ENCODE measurements at regions not wholly inside any gene's neighbourhood (a gene's known extent, or its start where the extent isn't known, plus 50 kb on each side); places are given as distances from the start of the nearest gene placed in this dataset.
"Not testable (repeated sequence)": the region's sequence is repeated elsewhere in the genome, so short reads cannot be mapped to it uniquely, and the experiment has no call there.

- H3K9me3 Mint-ChIP-seq (ENCODE audit: insufficient read depth): no peaks in the 10 kb centered on the region
- no peak for DNase-seq
- ChIA-PET CTCF (no interaction called here), POLR2A (no interaction called here)
- no peak overlapping the region for H3K27ac Mint-ChIP-seq
- H3K4me3 Mint-ChIP-seq: no peak overlapping the region
- H3K4me1 Mint-ChIP-seq (ENCODE audit: low read depth): no peaks in the 10 kb centered on the region
- no peak for ATAC-seq
- H3K36me3 Mint-ChIP-seq (ENCODE audit: low read depth): no peaks in the 10 kb centered on the region
- peaks cover 6% of the 10 kb centered on the region for H3K27me3 Mint-ChIP-seq (ENCODE audit: low read depth)
Measured at GRCh38 chr1:76727520-76727919, 139.8 kb upstream of the ST6GALNAC5 start.

- Mint-ChIP-seq H3K4me1 (ENCODE audit: low read depth) (no peaks in the 10 kb centered on the region), H3K4me3 (no peak overlapping the region), H3K27ac (no peak overlapping the region), H3K9me3 (ENCODE audit: insufficient read depth) (no peaks in the 10 kb centered on the region), H3K27me3 (ENCODE audit: low read depth) (no peaks in the 10 kb centered on the region), H3K36me3 (ENCODE audit: low read depth) (no peaks in the 10 kb centered on the region)
- CTCF ChIA-PET: no interaction called here
- POLR2A ChIA-PET: no interaction called here
- ATAC-seq: no peak
- no peak for DNase-seq
Measured at GRCh38 chr1:76729142-76729541, 138.1 kb upstream of the ST6GALNAC5 start.

GRCh38 chr1:76730027-76730426 lies 137.3 kb upstream of the ST6GALNAC5 start:
- DNase-seq (no peak), ATAC-seq (no peak)
- POLR2A ChIA-PET: no interaction called here
- Mint-ChIP-seq H3K9me3 (ENCODE audit: insufficient read depth) (no peaks in the 10 kb centered on the region), H3K4me3 (no peak overlapping the region), H3K27me3 (ENCODE audit: low read depth) (no peaks in the 10 kb centered on the region), H3K36me3 (ENCODE audit: low read depth) (no peaks in the 10 kb centered on the region), H3K27ac (no peak overlapping the region), H3K4me1 (ENCODE audit: low read depth) (no peaks in the 10 kb centered on the region)
- CTCF ChIA-PET: no interaction called here

- H3K36me3 Mint-ChIP-seq (ENCODE audit: low read depth); H3K4me3 Mint-ChIP-seq; DNase-seq; H3K4me1 Mint-ChIP-seq (ENCODE audit: low read depth); CTCF ChIA-PET; ATAC-seq; H3K27me3 Mint-ChIP-seq (ENCODE audit: low read depth); POLR2A ChIA-PET; H3K27ac Mint-ChIP-seq; H3K9me3 Mint-ChIP-seq (ENCODE audit: insufficient read depth): not testable (repeated sequence)
Measured at GRCh38 chr1:76738355-76738754, 128.9 kb upstream of the ST6GALNAC5 start.

GRCh38 chr1:76740956-76741355 lies 126.3 kb upstream of the ST6GALNAC5 start:
- H3K4me1 Mint-ChIP-seq (ENCODE audit: low read depth); H3K27me3 Mint-ChIP-seq (ENCODE audit: low read depth); POLR2A ChIA-PET; H3K27ac Mint-ChIP-seq; CTCF ChIA-PET; H3K9me3 Mint-ChIP-seq (ENCODE audit: insufficient read depth); H3K36me3 Mint-ChIP-seq (ENCODE audit: low read depth); DNase-seq; ATAC-seq; H3K4me3 Mint-ChIP-seq: not testable (repeated sequence)

- Mint-ChIP-seq H3K27ac (no peak overlapping the region), H3K9me3 (ENCODE audit: insufficient read depth) (peaks cover 8% of the 10 kb centered on the region), H3K4me1 (ENCODE audit: low read depth) (no peaks in the 10 kb centered on the region), H3K4me3 (no peak overlapping the region), H3K27me3 (ENCODE audit: low read depth) (no peaks in the 10 kb centered on the region), H3K36me3 (ENCODE audit: low read depth) (no peaks in the 10 kb centered on the region)
- no peak for DNase-seq
- ChIA-PET CTCF (no interaction called here), POLR2A (no interaction called here)
- no peak for ATAC-seq
Measured at GRCh38 chr1:76744989-76745388, 122.3 kb upstream of the ST6GALNAC5 start.

GRCh38 chr1:76746206-76746605 lies 121.1 kb upstream of the ST6GALNAC5 start:
- Mint-ChIP-seq H3K4me3 (no peak overlapping the region), H3K27ac (no peak overlapping the region), H3K9me3 (ENCODE audit: insufficient read depth) (peaks cover 8% of the 10 kb centered on the region), H3K4me1 (ENCODE audit: low read depth) (no peaks in the 10 kb centered on the region), H3K36me3 (ENCODE audit: low read depth) (no peaks in the 10 kb centered on the region), H3K27me3 (ENCODE audit: low read depth) (no peaks in the 10 kb centered on the region)
- DNase-seq: no peak
- ChIA-PET CTCF (no interaction called here), POLR2A (no interaction called here)
- no peak for ATAC-seq

- no peaks in the 10 kb centered on the region for H3K9me3 Mint-ChIP-seq (ENCODE audit: insufficient read depth)
- H3K36me3 Mint-ChIP-seq (ENCODE audit: low read depth): no peaks in the 10 kb centered on the region
- no peak for ATAC-seq
- H3K4me1 Mint-ChIP-seq (ENCODE audit: low read depth): no peaks in the 10 kb centered on the region
- H3K27me3 Mint-ChIP-seq (ENCODE audit: low read depth): peaks cover 6% of the 10 kb centered on the region
- CTCF ChIA-PET: no interaction called here
- no peak overlapping the region for H3K27ac Mint-ChIP-seq
- no peak for DNase-seq
- POLR2A ChIA-PET: no interaction called here
- no peak overlapping the region for H3K4me3 Mint-ChIP-seq
Measured at GRCh38 chr1:76754730-76755129, 112.5 kb upstream of the ST6GALNAC5 start.

- POLR2A ChIA-PET: interaction anchor here (0.5 kb wide), 1 partner anchor 265 kb away, joined by 3 read pairs; no protein-coding TSS in a partner anchor
- ATAC-seq: no peak
- H3K27ac Mint-ChIP-seq: no peak overlapping the region
Measured at GRCh38 chr1:76759171-76759860, 108.0 kb upstream of the ST6GALNAC5 start.

GRCh38 chr1:76759950-76760349 lies 107.3 kb upstream of the ST6GALNAC5 start:
- POLR2A ChIA-PET: no interaction called here
- Mint-ChIP-seq H3K27me3 (ENCODE audit: low read depth) (peaks cover 11% of the 10 kb centered on the region), H3K4me1 (ENCODE audit: low read depth) (no peaks in the 10 kb centered on the region), H3K4me3 (no peak overlapping the region), H3K36me3 (ENCODE audit: low read depth) (no peaks in the 10 kb centered on the region), H3K27ac (no peak overlapping the region), H3K9me3 (ENCODE audit: insufficient read depth) (no peaks in the 10 kb centered on the region)
- DNase-seq: no peak
- ATAC-seq: no peak
- CTCF ChIA-PET: no interaction called here

More at GRCh38 chr1:76759171-76759860, 108.0 kb upstream of the ST6GALNAC5 start:
- peaks cover 7% of the 10 kb centered on the region for H3K27me3 Mint-ChIP-seq (ENCODE audit: low read depth)
- H3K4me1 Mint-ChIP-seq (ENCODE audit: low read depth): no peaks in the 10 kb centered on the region
- no peaks in the 10 kb centered on the region for H3K9me3 Mint-ChIP-seq (ENCODE audit: insufficient read depth)
- no peak overlapping the region for H3K4me3 Mint-ChIP-seq
- H3K36me3 Mint-ChIP-seq (ENCODE audit: low read depth): no peaks in the 10 kb centered on the region
- CTCF ChIA-PET: no interaction called here
- no peak for DNase-seq

GRCh38 chr1:76763738-76764137 lies 103.5 kb upstream of the ST6GALNAC5 start:
- Mint-ChIP-seq H3K27me3 (ENCODE audit: low read depth) (peaks cover 13% of the 10 kb centered on the region), H3K9me3 (ENCODE audit: insufficient read depth) (no peaks in the 10 kb centered on the region), H3K27ac (no peak overlapping the region), H3K36me3 (ENCODE audit: low read depth) (no peaks in the 10 kb centered on the region), H3K4me3 (no peak overlapping the region), H3K4me1 (ENCODE audit: low read depth) (no peaks in the 10 kb centered on the region)
- ChIA-PET CTCF (no interaction called here), POLR2A (no interaction called here)
- DNase-seq (no peak), ATAC-seq (no peak)

- CTCF ChIA-PET: no interaction called here
- Mint-ChIP-seq H3K4me1 (ENCODE audit: low read depth) (no peaks in the 10 kb centered on the region), H3K27me3 (ENCODE audit: low read depth) (peaks cover 13% of the 10 kb centered on the region), H3K9me3 (ENCODE audit: insufficient read depth) (no peaks in the 10 kb centered on the region), H3K27ac (no peak overlapping the region), H3K4me3 (no peak overlapping the region), H3K36me3 (ENCODE audit: low read depth) (no peaks in the 10 kb centered on the region)
- POLR2A ChIA-PET: no interaction called here
- ATAC-seq: no peak
- DNase-seq: no peak
Measured at GRCh38 chr1:76764638-76765454, 102.4 kb upstream of the ST6GALNAC5 start.

All from activated CD8-positive, alpha-beta T cell treated with anti-CD3 and anti-CD28 coated beads, Interleukin-2, amount 10 ng/mL, durations not matched to agents 7 days and 5 days (primary cell).